COR-L47 (cell line): ENCODE measurements at regions not wholly inside any gene's neighbourhood (a gene's known extent, or its start where the extent isn't known, plus 50 kb on each side); places are given as distances from the start of the nearest gene placed in this dataset.
"Not testable (repeated sequence)": the region's sequence is repeated elsewhere in the genome, so short reads cannot be mapped to it uniquely, and the experiment has no call there.

Source experiments
- DNase-seq: peaks from one replicate; lab custom pipeline; 2025; lab: John Stamatoyannopoulos, UW

DNA sequence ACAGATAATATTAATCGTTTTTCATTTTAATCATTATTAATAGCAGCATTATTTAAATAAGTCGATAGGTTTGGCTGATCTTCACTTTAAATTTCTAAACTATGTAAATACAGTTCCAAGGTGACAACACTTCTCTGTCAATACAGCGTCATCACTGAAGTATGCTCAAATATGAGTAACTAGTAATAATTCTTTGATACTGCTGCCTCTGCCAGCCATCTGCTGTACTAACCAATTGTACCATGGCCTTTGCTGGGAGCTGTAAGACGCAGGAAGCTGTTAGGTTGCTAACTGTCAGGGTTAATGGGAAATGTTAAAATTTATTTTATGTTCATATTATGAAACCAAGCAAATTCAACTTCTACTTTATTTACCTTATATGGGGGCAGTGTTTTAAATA is 1650.5 kb upstream of the LRRTM3 start:
- no peak for DNase-seq

DNA sequence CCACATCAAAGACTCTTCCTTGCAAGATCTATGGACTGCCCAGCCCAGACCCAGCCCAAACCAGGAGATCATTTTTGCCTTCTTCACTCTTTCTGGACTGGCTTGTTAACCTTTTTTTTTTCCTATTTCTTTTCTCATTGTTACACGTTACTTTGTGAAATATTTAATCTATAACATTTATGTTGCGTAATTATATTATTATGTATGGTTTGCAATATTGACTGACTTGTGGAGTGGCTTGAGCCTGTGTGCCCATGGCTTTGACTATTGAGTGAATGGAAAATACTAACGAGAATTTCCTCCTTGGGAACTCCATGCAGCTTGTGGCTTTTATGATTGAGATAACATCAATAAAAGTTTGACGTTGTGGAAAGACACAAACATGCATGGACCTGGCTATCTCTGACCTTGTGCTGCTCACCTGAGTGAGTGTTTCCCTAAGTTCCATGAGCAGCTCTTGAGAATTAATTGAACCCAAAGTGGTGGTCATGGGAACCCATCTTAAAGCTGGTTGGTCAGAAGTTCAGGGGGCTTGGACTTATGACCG is 1641.3 kb upstream of the LRRTM3 start:
- DNase-seq = no peak

DNA sequence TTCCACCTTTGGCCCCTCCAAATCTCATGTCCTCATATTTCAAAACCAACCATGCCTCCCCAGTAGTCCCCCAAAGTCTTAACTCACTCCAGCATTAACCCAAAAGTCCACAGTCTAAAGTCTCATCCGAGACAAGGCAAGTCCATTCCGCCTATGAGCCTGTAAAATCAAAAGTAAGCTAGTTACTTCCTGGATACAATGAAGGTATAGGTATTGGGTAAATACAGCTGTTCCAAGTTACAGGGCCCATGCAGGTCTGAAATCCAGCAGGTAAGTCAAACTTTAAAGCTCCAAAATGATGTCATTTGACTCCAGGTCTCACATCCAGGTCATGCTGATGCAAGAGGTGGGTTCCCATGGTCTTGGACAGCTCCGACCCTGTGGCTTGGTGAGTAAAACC is 1640.1 kb upstream of the LRRTM3 start:
- not testable (repeated sequence) for DNase-seq

DNA sequence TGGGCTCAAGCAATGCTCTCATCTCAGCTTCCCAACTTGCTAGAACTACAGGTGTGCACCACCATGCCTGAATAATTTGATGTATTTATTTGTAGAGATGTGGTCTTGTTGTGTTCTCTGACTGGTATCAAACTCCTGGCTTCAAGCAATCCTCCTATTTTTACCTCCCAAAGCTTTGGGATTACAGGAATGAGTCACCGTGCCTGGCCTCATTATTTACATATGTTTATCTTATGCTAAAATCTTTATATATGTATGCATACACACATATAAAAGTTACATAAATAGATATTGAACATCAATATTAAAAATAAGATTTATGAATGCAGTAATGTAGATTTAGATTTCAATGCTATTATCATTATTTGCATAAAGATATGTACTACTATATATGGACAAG is 1634.5 kb upstream of the LRRTM3 start:
- no peak for DNase-seq

DNA sequence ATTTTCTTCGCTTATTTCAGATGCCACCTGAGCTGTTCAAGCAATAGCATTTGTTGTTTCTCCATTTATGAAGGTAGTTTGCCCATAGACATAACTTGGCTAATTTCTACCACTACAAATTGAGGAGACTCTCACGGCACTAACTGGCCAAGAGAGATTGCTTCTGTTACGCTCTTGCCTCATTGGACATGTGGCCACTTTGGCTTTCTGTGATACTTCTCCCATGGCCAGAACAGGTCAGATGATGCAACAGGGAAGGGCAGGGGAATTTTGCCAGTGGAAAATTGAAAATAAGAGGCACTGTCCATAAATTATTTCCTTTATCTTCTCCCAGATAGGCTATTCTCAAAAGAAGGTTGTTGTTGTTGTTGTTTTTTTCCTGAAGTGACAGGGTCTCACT is 1633.3 kb upstream of the LRRTM3 start:
- no peak for DNase-seq

DNA sequence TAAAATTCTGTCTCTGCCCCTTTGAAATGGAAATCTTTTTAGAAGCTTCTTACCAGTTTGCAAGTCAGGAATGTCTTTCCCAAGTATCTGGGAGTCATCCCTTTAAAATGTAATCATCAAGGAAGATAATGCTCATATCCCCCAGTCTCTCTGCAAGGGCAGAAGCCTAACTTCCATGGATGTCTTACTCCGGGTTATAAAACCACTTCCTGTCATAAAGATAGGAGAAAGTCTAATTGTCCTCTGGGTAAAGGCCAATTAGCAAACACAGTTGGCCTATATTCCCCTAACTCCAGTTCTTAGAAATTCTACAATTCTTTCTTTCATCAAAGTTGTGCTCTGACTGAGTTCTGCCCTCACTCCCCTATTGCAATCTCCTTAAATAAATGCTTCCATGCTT is 1631.5 kb upstream of the LRRTM3 start:
- no peak for DNase-seq

DNA sequence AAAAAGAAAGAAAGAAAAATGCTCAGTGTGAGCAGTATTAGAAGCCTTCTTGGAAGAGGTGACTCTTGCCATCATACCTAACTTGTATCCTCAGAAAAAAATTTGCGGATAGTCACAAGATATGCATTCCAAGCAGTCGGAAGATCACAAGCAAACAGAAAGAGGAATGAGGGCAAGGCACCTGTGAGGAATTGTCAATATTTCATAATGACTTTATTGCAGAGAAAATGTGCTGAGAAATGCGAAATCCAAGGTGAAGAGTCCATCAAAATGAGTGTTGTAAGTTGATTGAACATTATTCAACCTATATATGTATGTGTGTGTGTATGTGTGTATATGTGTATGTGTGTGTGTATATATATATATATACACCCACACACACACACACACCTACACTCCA is 1624.7 kb upstream of the LRRTM3 start:
- no peak for DNase-seq

DNA sequence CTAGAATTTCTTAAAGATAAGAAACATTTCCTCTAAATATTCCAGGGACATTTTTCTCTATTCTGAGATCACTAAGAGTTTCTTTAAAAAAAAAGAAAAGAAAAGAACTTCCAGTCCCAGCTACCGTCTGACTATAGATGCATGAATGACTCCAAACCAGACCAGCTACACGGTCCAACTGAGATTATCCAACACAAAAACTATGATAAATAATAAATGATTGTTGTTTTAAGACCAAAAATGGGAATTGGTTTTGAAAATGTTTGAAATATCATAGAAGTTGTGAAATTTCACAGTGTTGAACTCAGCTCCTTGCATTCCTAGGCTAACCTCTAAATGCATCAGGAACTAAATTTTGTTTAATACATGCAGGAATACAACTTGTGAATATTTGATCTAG is 1619.6 kb upstream of the LRRTM3 start:
- DNase-seq = no peak

DNA sequence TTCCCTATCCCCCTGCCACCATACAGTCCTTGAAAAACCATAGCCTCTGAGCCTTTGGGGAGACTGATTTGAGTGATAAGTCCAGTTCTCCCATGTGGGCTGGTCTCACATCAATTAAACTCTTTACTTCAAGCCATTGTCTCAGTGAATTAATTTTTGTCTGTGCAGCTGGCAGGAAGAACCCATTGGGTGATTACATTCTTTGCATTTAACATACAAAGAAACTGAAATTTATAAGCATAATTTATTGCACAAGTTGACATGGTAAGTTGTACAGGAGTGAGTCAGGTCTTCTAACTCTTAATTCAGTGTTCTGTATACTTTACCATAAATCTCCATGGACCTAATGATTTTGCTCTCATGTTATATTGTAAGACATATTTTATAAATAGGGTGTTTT is 1613.0 kb upstream of the LRRTM3 start:
- DNase-seq = no peak

DNA sequence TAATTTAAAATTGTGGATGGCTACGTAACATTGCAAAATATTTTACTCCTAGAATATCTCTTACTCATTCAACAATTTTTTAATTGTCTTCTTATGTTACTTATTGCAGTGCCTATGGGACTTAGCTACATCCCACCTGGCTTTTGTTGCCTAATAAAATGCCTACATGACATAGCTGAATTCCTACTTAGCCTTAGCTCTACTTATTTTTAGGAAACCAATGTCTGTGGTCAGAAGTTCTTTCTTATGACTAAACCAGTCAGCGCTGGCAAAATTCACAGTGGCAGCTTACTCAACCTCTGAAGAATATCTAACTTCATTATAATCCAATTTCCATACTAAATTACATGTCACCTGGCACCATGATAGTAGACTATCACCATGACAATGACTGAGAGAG is 1612.4 kb upstream of the LRRTM3 start:
- no peak for DNase-seq

DNA sequence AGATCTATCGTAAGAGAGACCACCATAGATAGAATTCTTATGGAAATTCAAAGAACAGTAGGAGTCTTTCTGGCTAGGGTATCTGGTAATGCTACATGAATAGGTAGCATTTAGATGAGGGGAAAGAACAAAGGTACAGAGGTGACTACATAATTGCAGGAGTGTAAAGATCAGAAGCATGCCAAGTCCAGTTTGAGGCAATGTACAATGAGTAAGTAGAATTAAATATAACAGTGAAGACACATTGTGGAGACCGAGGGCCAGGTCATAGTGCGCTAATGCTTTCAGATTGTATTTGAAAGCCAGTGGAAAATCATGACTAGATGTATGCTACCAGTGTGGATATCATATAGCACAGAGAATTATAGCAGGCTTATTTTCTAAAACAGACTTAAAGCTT is 1611.6 kb upstream of the LRRTM3 start:
- DNase-seq = no peak

DNA sequence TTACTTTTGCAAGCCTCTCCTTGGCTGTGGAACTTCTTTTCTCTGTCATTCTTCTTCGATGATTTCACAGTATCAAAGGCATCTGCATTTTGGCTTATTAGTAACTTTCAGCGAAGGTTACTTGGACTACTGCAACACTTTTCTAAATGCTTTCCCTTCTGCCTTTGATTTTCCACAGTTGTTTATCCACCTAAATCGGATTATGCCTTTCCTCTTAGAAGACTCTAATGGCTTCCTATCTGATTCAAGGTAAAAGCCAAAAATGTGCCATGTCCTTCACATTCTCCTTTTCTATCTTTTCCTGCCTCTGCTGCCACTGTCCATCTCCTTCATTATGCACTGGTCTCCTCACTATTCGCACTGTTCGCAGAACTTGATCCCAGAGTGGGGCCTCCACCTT is 1606.3 kb upstream of the LRRTM3 start:
- DNase-seq = no peak

DNA sequence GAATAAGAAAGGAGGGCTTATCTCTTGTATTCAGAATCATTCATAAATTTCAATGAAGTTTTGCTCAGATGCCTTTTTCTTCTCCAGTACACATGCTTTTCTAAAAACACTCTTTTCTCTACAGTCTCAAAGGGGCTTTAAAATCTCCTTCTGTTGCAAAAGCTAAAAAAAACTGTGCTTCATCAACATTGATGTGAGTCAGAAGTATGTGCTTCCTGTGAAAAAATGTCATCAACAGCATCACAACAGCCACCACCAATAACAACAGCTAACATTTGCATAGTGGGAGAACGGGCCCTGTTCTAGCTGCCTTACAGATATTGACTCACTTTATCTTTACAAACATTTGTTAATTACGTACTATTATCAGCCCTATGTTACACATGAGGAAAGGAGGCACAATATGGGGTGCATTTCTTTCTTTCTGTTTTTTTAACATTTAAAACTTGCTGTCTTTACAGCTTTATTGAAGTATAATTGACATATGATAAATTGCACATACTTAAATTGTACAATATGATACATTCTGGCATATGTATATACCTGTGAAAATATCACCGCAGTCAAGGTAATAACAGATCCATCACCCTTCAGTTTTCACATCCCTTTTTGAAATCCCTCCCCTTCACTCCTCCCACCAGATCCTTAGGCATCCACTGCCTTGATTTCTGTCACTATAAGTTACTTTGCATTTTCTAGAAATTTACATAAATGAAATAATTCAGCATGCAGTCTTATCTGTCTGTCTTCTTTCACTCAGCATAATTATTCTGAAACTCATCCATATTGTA is 1605.4 kb upstream of the LRRTM3 start:
- DNase-seq = no peak

DNA sequence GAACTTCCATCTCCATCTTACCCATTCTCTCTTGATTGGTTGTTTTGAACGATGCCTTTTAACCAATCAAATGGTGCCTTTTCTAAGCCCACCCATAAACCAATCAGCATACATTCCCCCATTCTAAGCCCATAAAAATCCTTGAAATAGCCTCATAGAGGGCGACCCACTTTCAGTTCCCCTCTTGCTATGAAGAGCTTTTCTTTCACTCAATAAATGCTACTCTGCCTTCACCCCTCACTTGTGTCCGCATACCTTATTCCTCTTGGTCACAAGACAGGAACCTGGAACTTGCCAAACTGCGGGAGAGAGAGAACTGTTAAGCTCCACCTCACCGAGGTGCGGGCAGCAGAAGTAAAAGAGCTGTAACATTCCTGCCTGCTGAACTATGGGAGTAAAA is 1602.0 kb upstream of the LRRTM3 start:
- DNase-seq = no peak

DNA sequence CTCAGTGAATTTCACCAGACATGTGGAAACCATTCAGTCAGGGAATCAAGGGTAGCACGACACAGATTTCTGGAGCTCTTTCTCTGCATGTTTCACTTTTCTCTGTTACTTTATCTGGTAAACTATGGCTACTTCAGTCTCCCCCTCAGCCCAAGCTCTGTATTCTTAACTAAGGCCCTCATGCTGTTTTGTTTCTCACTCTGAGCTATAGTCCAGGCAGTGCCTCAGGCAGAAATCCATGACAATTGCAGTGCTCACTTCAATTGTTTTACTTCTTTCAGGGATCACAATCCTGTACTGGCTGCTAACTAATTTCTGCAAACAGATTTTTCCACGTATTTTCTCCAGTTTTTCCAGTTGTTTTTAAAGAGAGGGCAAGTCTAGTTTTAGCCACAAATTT is 1599.9 kb upstream of the LRRTM3 start:
- DNase-seq = no peak

DNA sequence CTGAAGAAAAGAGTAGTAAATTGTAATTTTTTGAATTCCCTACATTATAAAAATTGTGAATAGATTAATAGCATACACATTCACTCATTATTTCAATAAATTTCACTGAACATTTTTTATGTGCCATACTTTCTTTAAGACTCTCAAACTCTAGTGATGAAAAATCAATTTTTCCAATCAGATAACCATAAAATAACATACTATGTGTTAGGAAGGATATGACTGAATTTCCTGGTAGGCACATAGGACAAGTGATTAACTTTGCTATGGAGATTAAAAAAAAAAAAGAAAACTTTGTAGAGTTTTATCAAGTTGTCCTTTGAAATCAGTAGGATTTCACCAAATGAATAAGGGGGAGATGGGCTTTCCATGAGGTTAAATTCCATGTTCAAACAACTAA is 1597.3 kb upstream of the LRRTM3 start:
- no peak for DNase-seq

DNA sequence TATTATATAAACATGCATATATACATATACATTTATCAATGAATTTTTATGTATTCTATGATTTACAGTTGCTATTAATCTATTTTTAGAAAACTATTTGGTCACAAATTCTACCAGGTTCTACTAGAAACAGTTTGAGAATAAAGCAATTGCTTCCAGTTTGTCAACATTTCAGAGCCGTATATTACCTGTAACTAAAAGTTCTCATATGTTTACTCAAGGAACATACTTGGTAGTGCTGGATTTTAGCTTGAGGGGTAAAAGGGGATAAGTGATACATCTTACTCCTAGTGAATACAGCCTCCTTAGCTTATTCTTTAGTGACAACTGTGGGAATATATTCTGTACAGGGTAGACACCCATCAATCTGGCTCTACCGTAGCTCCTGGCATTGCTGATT is 1590.5 kb upstream of the LRRTM3 start:
- no peak for DNase-seq

DNA sequence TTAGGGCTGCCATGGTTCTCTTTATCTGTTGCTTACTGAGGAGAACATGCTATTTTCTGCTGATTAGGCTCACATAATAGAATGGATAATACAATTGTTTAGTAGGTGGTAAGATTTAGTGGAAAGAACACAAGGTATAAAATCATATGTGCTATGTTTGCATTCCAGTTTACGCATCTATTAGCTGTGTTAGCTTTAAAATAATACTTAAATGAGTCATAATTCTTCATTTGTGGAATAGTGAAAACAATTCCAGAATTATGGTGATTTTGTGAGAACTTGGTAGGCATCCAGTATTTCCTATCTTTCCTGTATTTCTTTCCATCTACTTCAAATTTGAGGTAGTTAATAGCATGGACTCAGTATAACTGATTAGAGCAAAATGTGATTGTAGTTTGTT is 1585.5 kb upstream of the LRRTM3 start:
- no peak for DNase-seq

DNA sequence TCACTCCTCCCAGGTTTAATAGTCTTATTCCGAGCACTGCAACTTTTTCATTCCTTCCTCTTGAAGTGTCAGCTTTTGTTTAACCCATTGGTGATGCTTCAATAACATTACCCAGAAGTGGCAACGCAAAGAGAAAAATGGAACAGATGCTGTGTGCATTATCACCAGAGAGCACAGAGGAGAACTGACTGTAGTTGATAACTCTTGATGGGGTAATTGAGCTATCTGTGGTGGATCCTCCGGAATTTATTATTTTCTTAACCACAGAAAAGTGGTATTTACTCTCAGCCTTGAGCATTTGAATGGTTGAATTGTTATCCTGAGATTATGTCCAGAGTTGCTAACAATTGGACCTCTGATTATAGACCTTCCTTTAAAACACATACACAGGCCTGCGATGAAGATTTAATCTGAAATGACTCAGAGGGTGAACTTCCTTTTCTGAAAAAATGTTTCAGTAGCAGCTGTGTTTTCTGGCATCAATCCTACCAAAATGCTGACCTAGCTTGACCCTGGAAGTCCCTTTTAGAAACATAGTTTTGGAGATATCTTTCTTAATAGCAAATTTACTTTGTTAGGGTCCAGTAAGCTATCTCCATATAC is 1584.4 kb upstream of the LRRTM3 start:
- no peak for DNase-seq

DNA sequence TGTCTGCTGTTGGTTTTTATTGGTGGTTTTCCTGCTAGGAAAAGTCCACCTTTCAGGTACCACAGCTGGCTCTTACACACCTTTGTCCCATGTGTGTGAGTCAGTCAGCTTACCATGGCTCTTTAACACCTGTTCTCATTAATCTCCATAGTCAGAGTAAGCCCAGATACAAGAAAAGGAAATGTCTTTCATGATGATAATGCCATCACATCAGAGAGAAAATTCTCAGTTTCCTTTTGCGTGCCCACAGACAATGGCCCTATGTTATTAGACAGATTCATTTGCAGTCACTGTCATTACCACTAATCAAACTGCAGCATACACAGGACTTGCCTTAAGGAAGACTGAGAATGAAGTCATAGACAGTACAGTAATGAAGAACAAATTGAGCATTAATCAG is 1583.6 kb upstream of the LRRTM3 start:
- DNase-seq = no peak

DNA sequence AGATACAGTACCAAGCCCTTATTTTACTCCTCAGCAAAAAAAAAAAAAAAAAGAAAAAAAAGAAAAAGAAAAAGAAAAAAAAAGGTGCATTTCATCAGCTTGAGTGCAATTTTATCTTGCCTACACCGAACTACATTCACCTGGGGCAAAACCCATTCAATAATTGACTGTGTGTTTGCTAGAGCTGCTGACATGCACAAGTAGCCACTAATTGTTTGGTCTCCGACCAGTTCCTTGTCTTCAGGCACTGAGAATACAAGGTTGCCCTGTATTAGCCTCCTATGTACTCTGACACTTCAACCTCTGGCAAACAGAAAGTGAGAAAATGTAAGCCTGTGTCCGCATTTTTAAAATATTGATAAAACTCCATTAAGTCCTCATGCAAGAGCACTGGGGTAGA is 1579.4 kb upstream of the LRRTM3 start:
- DNase-seq = no peak

DNA sequence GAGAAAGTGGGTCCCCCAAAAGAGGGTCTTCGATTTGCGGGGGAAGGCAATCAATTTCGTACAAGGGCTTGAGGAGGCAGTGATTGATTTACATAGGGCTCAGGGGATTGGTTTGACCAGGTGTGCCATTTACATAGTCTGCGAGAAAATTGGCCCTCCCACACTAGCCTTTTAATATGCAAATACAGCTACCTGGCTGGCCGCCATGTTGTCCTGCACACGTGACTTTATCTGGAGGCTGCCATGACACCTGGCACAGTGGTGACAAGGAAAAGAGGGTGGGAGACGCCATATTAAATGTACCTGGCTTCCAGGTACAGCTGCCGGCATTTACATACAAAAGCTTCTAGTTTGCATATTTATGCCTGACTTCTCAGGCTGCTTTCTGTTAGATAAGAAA is 1577.2 kb upstream of the LRRTM3 start:
- DNase-seq = peak; percentile 44

DNA sequence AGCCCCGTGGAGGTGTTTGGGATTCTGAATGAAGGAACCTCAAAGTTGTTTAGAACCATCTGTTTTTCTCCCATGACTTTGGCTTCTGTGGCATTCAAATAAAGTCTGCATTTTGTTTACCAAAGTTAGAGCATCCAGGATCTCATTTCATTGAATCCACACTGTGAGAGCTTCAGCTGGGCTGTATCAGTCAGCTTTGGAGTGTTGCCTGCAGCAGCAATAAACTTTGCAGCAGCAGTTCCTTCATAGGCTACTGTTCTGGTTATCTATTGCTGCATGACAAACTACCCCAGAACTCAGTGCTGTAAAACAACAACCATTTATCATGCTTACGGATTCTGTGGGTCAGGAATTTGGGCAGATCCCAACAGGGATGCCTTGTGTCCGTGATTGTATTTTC is 1575.2 kb upstream of the LRRTM3 start:
- no peak for DNase-seq

DNA sequence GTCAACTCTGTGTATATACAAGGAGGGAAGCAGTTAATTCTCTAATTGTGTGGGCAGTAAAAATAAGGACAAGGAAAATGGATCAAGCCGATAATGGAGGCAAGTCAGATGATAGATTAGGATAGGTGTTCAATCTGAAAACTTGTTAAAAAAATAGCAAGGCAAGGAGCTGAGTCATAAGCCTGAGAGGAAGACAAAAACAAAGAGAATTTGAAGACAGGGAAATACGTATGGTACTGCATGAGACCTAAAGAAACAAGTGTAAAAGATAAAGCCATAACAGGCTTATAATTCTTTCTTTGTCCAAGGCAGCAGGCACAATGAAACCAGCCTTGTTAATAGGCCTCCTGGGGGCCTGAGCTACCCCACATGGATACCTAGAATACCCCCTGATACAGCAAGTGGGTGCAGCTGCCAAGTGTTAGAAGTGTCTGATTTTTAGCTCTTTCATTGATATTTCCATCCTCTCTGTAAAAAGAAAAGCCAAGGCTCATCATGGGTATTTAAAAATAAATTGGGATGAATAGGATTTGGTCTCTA is 1570.6 kb upstream of the LRRTM3 start:
- no peak for DNase-seq
